KMS-11 (cell line): ENCODE measurements at regions not wholly inside any gene's neighbourhood (a gene's known extent, or its start where the extent isn't known, plus 50 kb on each side); places are given as distances from the start of the nearest gene placed in this dataset.

Experiments used
- H2AFZ ChIP-seq: fragments of 200-600 bp; sonication (generic); 2 replicates; pipeline ENCODE4 v1.6.1; 2016; ENCODE audit warnings: antibody characterized with exemption, mixed run types, low read depth
- H3K27ac ChIP-seq: fragments of 200-600 bp; sonication (generic); 2 replicates; pipeline ENCODE4 v1.6.1; 2016; ENCODE audit warnings: mild to moderate bottlenecking, mixed run types
- H3K27me3 ChIP-seq: fragments of 200-600 bp; sonication (generic); 2 replicates; pipeline ENCODE4 v1.6.1; 2017; ENCODE audit warnings: mild to moderate bottlenecking, low read depth, mixed run types, moderate library complexity; ENCODE audit not compliant: insufficient read depth
- H3K36me3 ChIP-seq: fragments of 200-600 bp; sonication (generic); 2 replicates; pipeline ENCODE4 v1.6.1; 2017; ENCODE audit warnings: mild to moderate bottlenecking, mixed run types; ENCODE audit not compliant: insufficient read depth
- H3K4me1 ChIP-seq: fragments of 200-600 bp; sonication (generic); 2 replicates; pipeline ENCODE4 v1.6.1; 2016; ENCODE audit warnings: mild to moderate bottlenecking, low read depth, mixed run types; ENCODE audit not compliant: poor library complexity, severe bottlenecking
- H3K4me2 ChIP-seq: fragments of 200-600 bp; sonication (generic); 2 replicates; pipeline ENCODE4 v1.7.0; 2016; ENCODE audit warnings: mild to moderate bottlenecking, mixed run types
- H3K4me3 ChIP-seq: fragments of 200-600 bp; sonication (generic); IDR thresholded peaks from 2 replicates; pipeline ENCODE4 v1.6.1; 2017; ENCODE audit warnings: low read depth, low read length, mixed read lengths; ENCODE audit not compliant: insufficient read depth
- H3K79me2 ChIP-seq: fragments of 200-600 bp; sonication (generic); 2 replicates; pipeline ENCODE4 v1.6.1; 2016; ENCODE audit warnings: low read depth, mixed run types; ENCODE audit not compliant: insufficient read depth
- H3K9ac ChIP-seq: fragments of 200-600 bp; sonication (generic); 2 replicates; pipeline ENCODE4 v1.6.1; 2016; ENCODE audit warnings: mild to moderate bottlenecking, mixed run types
- H4K20me1 ChIP-seq: fragments of 200-600 bp; sonication (generic); 2 replicates; pipeline ENCODE4 v1.6.1; 2016; ENCODE audit warnings: mild to moderate bottlenecking, mixed run types; ENCODE audit not compliant: insufficient read depth
- CTCF ChIP-seq: fragments of 200-600 bp; sonication (generic); conservative IDR thresholded peaks from 2 replicates; pipeline ENCODE4 v1.6.1; 2017; ENCODE audit warnings: low read depth, mild to moderate bottlenecking, antibody characterized with exemption, low read length, moderate library complexity, mixed read lengths

GRCh38 chr14:27566843-27567382 is 969.1 kb upstream of the NOVA1 start:
- Histone ChIP-seq H4K20me1 (no peaks in the 10 kb centered on the region), H3K4me3 (no peak overlapping the region), H3K4me2 (no peak overlapping the region), H3K79me2 (no peaks in the 10 kb centered on the region), H3K4me1 (no peaks in the 10 kb centered on the region), H3K27ac (no peak overlapping the region), H3K36me3 (no peaks in the 10 kb centered on the region), H3K27me3 (no peaks in the 10 kb centered on the region), H2AFZ (no peak overlapping the region), H3K9ac (no peak overlapping the region)
- TF ChIP-seq CTCF = no peak

GRCh38 chr14:27573018-27573417 is 975.2 kb upstream of the NOVA1 start:
- Histone ChIP-seq H3K9ac (no peak overlapping the region), H3K4me2 (no peak overlapping the region), H3K4me1 (no peaks in the 10 kb centered on the region), H3K79me2 (no peaks in the 10 kb centered on the region), H4K20me1 (no peaks in the 10 kb centered on the region), H3K27ac (no peak overlapping the region), H3K36me3 (no peaks in the 10 kb centered on the region), H3K4me3 (no peak overlapping the region), H3K27me3 (no peaks in the 10 kb centered on the region), H2AFZ (no peak overlapping the region)
- TF ChIP-seq CTCF = no peak

- Histone ChIP-seq H3K27ac (no peak overlapping the region), H3K4me3 (no peak overlapping the region), H3K9ac (no peak overlapping the region), H2AFZ (no peak overlapping the region), H3K27me3 (no peaks in the 10 kb centered on the region), H3K4me2 (no peak overlapping the region), H3K79me2 (no peaks in the 10 kb centered on the region), H4K20me1 (no peaks in the 10 kb centered on the region), H3K36me3 (no peaks in the 10 kb centered on the region), H3K4me1 (no peaks in the 10 kb centered on the region)
- no peak for TF ChIP-seq CTCF
These were observed 989.3 kb upstream of the NOVA1 start for GRCh38 chr14:27587103-27587502.

- no peak overlapping the region for H3K9ac ChIP-seq
- H3K4me1 ChIP-seq = no peaks in the 10 kb centered on the region
- H4K20me1 ChIP-seq = no peaks in the 10 kb centered on the region
- no peak for TF ChIP-seq CTCF
- no peaks in the 10 kb centered on the region for H3K36me3 ChIP-seq
- no peaks in the 10 kb centered on the region for H3K27me3 ChIP-seq
- H3K4me3 ChIP-seq = no peak overlapping the region
- no peak overlapping the region for H2AFZ ChIP-seq
- H3K79me2 ChIP-seq = no peaks in the 10 kb centered on the region
- H3K27ac ChIP-seq = no peak overlapping the region
- no peak overlapping the region for H3K4me2 ChIP-seq
These were observed 1007.4 kb upstream of the NOVA1 start for GRCh38 chr14:27605282-27605681.
